GM12878 (cell line): ENCODE measurements at regions not wholly inside any gene's neighbourhood (a gene's known extent, or its start where the extent isn't known, plus 50 kb on each side); places are given as distances from the start of the nearest gene placed in this dataset.

Experiments
- ATAC-seq: fragments of 200-7000 bp; cut with Tn5 transposase; 3 replicates; pipeline ENCODE4 v1.9.1; 2020; ENCODE audit warnings: mild to moderate bottlenecking, moderate library complexity
- BruUV-seq: library from RNA; stranded (reverse); fragments of 400-500 nt; replicated peaks from 2 replicates; lab custom pipeline; 2021; lab: Mats Ljungman, UMichigan
- CTCF ChIA-PET: fragments of 300-600 bp; sonication (Branson Sonifier 250); formaldehyde crosslinking; extraction: SDS; loops from one replicate; lab custom pipeline; 2021; ENCODE audit warnings: inconsistent platforms; lab: Yijun Ruan, JAX
- POLR2A ChIA-PET: fragments of 350-600 bp; formaldehyde crosslinking; extraction: SDS; loops from one replicate; lab custom pipeline; 2021; ENCODE audit warnings: inconsistent platforms; lab: Charles Lee
- RAD21 ChIA-PET: fragments of 300-600 bp; sonication (Branson Sonifier 250); formaldehyde crosslinking; loops from one replicate; lab custom pipeline; 2023; ENCODE audit warnings: antibody characterized with exemption; ENCODE audit not compliant: unreplicated experiment; lab: Charles Lee
- SMC1A ChIA-PET: fragments of 300-600 bp; sonication (Branson Sonifier 250); formaldehyde crosslinking; loops from one replicate; lab custom pipeline; 2023; ENCODE audit not compliant: unreplicated experiment, uncharacterized antibody; lab: Charles Lee
- DNase-seq: peaks from one replicate; pipeline ENCODE4 v3.0.0-alpha.2; 2011; ENCODE audit warnings: low read depth, low spot score
- FAIRE-seq: peaks from 3 replicates; lab custom pipeline; 2011; peaks lifted over from hg19 to GRCh38; lab: Jason Lieb, UNC
- H2AFZ ChIP-seq: 2 replicates; pipeline ENCODE4 v1.6.0; 2011; ENCODE audit warnings: low read depth, low read length, control low read depth; ENCODE audit not compliant: control insufficient read depth
- H3K27ac ChIP-seq: 2 replicates; pipeline ENCODE4 v1.5.1; 2011; ENCODE audit warnings: control low read depth; ENCODE audit not compliant: control insufficient read depth, insufficient read depth
- H3K27me3 ChIP-seq, 2 experiments: replicated peaks in 1 of 2; 2 replicates each; pipeline versions ENCODE4 v1.6.0 to v1.6.1; 2011; ENCODE audit warnings: low read length in 1 of 2; ENCODE audit not compliant: control insufficient read depth in 2 of 2, insufficient read depth in 2 of 2
- H3K36me3 ChIP-seq, 2 experiments: 2 replicates each; pipeline ENCODE4 v1.5.1; 2011; ENCODE audit warnings: low read length in 1 of 2; ENCODE audit not compliant: control insufficient read depth in 2 of 2, insufficient read depth in 2 of 2
- H3K4me1 ChIP-seq: 2 replicates; pipeline ENCODE4 v1.6.1; 2011; ENCODE audit warnings: mild to moderate bottlenecking, low read length, moderate library complexity, mixed read lengths; ENCODE audit not compliant: control insufficient read depth, insufficient read depth
- H3K4me2 ChIP-seq: 2 replicates; pipeline ENCODE4 v1.6.0; 2011; ENCODE audit warnings: control low read depth; ENCODE audit not compliant: control insufficient read depth, insufficient read depth
- H3K4me3 ChIP-seq: fragments of 200-600 bp; sonication (generic); 2 replicates; pipeline ENCODE4 v1.5.1; 2016
- H3K79me2 ChIP-seq: 2 replicates; pipeline ENCODE4 v1.6.0; 2011; ENCODE audit warnings: low read length; ENCODE audit not compliant: control insufficient read depth, insufficient read depth
- H3K9ac ChIP-seq: 2 replicates; pipeline ENCODE4 v1.8.0; 2011; ENCODE audit warnings: low read length, control low read depth, mixed read lengths; ENCODE audit not compliant: control insufficient read depth, insufficient read depth
- H3K9me3 ChIP-seq: replicated peaks from 3 replicates; pipeline ENCODE4 v1.5.1; 2011; ENCODE audit warnings: mild to moderate bottlenecking, low read length; ENCODE audit not compliant: control insufficient read depth, insufficient read depth
- H4K20me1 ChIP-seq: 2 replicates; pipeline ENCODE4 v1.6.0; 2011; ENCODE audit not compliant: control insufficient read depth, insufficient read depth
- EED ChIP-seq: sonication (generic); IDR thresholded peaks from 2 replicates; pipeline ENCODE4 v1.6.1; 2016; ENCODE audit warnings: antibody characterized with exemption, low read depth
- JUNB ChIP-seq: IDR thresholded peaks from 2 replicates; pipeline ENCODE4 v1.6.1; 2016; ENCODE audit warnings: antibody characterized with exemption, mild to moderate bottlenecking
- LARP7 ChIP-seq: fragments of 450-650 bp; IDR thresholded peaks from 2 replicates; pipeline ENCODE4 v1.6.1; 2017; ENCODE audit warnings: mild to moderate bottlenecking
- NRF1 ChIP-seq: conservative IDR thresholded peaks from 2 replicates; pipeline ENCODE4 v1.6.1; 2011; ENCODE audit warnings: mild to moderate bottlenecking, low read depth, low read length, improper control_type of control experiment
- RAD51 ChIP-seq: fragments of 450-650 bp; IDR thresholded peaks from 2 replicates; pipeline ENCODE4 v1.6.1; 2016; ENCODE audit warnings: moderate library complexity, mild to moderate bottlenecking, inconsistent platforms
- RUNX3 ChIP-seq: IDR thresholded peaks from 2 replicates; pipeline ENCODE4 v1.6.1; 2012; ENCODE audit warnings: low read length, inconsistent platforms
- SUZ12 ChIP-seq: fragments of 200-600 bp; sonication (generic); IDR thresholded peaks from one replicate; pipeline ENCODE4 v1.6.1; 2018; ENCODE audit warnings: antibody characterized with exemption, mild to moderate bottlenecking; ENCODE audit not compliant: unreplicated experiment
- in situ Hi-C: fragments of 300-500 bp; cut with MboI; formaldehyde crosslinking; loops from 9 replicates; pipeline ENCODE4 v1.14.3; 2018; ENCODE audit warnings: mixed read lengths
- intact Hi-C: fragments of 100-400 bp; cut with micrococcal nuclease; formaldehyde crosslinking; loops from one replicate; pipeline ENCODE4 v1.14.2; 2022; ENCODE audit not compliant: unreplicated experiment
- TF ChIP-seq, protein P1 (sequence below): fragments of 450-650 bp; IDR thresholded peaks from 2 replicates; pipeline ENCODE4 v1.6.1; 2017; ENCODE audit warnings: mild to moderate bottlenecking, moderate library complexity
- TF ChIP-seq, protein P2 (sequence below): fragments of 450-650 bp; IDR thresholded peaks from 2 replicates; pipeline ENCODE4 v1.6.1; 2014; ENCODE audit warnings: mild to moderate bottlenecking
- TF ChIP-seq, protein P3 (sequence below): IDR thresholded peaks from 2 replicates; pipeline ENCODE4 v1.6.1; 2012; ENCODE audit warnings: low read depth, low read length, improper control_type of control experiment

DNA sequence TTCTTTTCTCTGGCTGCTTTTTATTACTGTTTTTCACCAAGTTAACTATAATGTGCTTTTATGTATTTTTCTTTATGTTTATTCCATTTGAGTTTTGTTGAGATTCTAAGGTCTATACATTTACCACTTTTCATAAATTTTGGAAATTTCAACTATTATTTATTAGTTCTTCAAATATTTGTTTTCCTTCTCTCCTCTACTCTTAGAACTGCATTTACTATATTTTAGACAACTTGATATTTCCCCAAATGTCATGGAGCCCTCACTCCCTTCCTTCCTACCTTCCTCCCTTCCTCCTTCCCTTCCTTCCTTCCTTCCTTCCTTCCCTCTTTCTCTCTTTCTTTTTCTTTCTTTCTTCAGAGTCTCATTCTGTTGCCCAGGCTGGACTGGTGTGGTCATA, 81.4 kb upstream of the TNIK start:
- H3K27me3 ChIP-seq = no peaks in the 10 kb centered on the region
- TF ChIP-seq LARP7 (no peak), RUNX3 (no peak), EED (no peak), RAD51 (no peak), JUNB (no peak), SUZ12 (no peak), NRF1 (no peak)
- TF ChIP-seq, protein P1, sequence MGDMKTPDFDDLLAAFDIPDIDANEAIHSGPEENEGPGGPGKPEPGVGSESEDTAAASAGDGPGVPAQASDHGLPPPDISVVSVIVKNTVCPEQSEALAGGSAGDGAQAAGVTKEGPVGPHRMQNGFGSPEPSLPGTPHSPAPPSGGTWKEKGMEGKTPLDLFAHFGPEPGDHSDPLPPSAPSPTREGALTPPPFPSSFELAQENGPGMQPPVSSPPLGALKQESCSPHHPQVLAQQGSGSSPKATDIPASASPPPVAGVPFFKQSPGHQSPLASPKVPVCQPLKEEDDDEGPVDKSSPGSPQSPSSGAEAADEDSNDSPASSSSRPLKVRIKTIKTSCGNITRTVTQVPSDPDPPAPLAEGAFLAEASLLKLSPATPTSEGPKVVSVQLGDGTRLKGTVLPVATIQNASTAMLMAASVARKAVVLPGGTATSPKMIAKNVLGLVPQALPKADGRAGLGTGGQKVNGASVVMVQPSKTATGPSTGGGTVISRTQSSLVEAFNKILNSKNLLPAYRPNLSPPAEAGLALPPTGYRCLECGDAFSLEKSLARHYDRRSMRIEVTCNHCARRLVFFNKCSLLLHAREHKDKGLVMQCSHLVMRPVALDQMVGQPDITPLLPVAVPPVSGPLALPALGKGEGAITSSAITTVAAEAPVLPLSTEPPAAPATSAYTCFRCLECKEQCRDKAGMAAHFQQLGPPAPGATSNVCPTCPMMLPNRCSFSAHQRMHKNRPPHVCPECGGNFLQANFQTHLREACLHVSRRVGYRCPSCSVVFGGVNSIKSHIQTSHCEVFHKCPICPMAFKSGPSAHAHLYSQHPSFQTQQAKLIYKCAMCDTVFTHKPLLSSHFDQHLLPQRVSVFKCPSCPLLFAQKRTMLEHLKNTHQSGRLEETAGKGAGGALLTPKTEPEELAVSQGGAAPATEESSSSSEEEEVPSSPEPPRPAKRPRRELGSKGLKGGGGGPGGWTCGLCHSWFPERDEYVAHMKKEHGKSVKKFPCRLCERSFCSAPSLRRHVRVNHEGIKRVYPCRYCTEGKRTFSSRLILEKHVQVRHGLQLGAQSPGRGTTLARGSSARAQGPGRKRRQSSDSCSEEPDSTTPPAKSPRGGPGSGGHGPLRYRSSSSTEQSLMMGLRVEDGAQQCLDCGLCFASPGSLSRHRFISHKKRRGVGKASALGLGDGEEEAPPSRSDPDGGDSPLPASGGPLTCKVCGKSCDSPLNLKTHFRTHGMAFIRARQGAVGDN = no peak
- TF ChIP-seq, protein P2, sequence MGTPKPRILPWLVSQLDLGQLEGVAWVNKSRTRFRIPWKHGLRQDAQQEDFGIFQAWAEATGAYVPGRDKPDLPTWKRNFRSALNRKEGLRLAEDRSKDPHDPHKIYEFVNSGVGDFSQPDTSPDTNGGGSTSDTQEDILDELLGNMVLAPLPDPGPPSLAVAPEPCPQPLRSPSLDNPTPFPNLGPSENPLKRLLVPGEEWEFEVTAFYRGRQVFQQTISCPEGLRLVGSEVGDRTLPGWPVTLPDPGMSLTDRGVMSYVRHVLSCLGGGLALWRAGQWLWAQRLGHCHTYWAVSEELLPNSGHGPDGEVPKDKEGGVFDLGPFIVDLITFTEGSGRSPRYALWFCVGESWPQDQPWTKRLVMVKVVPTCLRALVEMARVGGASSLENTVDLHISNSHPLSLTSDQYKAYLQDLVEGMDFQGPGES = no peak
- TF ChIP-seq, protein P3, sequence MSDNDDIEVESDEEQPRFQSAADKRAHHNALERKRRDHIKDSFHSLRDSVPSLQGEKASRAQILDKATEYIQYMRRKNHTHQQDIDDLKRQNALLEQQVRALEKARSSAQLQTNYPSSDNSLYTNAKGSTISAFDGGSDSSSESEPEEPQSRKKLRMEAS = no peak
- H3K27ac ChIP-seq = no peak overlapping the region
- ATAC-seq (no peak), DNase-seq (no peak), FAIRE-seq (no peak)
- H3K9me3 ChIP-seq = no peaks in the 10 kb centered on the region
- RAD21 ChIA-PET = no interaction called here
- H3K4me2 ChIP-seq = no peak overlapping the region
- no peak overlapping the region for H3K9ac ChIP-seq
- no peak overlapping the region for H2AFZ ChIP-seq
- no peak overlapping the region for H3K4me3 ChIP-seq
- in situ Hi-C loops (no loop called here), intact Hi-C loops (no loop called here)
- H3K4me1 ChIP-seq = no peaks in the 10 kb centered on the region
- BruUV-seq = no TSS peak
- CTCF ChIA-PET = no interaction called here
- POLR2A ChIA-PET = interaction anchor here (0.7 kb wide), 1 partner anchor 82 kb away, joined by 3 read pairs; no protein-coding TSS in a partner anchor
- no peaks in the 10 kb centered on the region for H3K36me3 ChIP-seq
- SMC1A ChIA-PET = interaction anchor here (0.6 to 2.3 kb wide), 3 partner anchors 15 to 295 kb away, joined by 3 to 6 read pairs (median 4); no protein-coding TSS in a partner anchor
- H3K79me2 ChIP-seq = no peaks in the 10 kb centered on the region
- no peaks in the 10 kb centered on the region for H4K20me1 ChIP-seq
